ENCODE measurements at regions not wholly inside any gene's neighbourhood (a gene's known extent, or its start where the extent isn't known, plus 50 kb on each side); places are given as distances from the start of the nearest gene placed in this dataset.

GRCh38 chrX:17292111-17292527 is 82.9 kb upstream of the NHS start:
- 27 to 44% methylated on average over 2 of the region's 4 CpGs for WGBS, 2 experiments (ENCODE audit: insufficient coverage in 2 of 2)
- peak overlapping the region; percentile 23 for H3K27ac ChIP-seq (ENCODE audit: low read depth, low read length, severe bottlenecking)
- no peaks in the 10 kb centered on the region for H3K4me1 ChIP-seq (ENCODE audit: control insufficient read depth, insufficient read depth, low read length, poor library complexity, severe bottlenecking)
- no peaks in the 10 kb centered on the region for H3K9me3 ChIP-seq (ENCODE audit: control insufficient read depth, low read length)
- no peak overlapping the region for H3K4me3 ChIP-seq (ENCODE audit: extremely low read depth, insufficient read depth, low read length, poor library complexity, severe bottlenecking)
- no peaks in the 10 kb centered on the region for H3K36me3 ChIP-seq (ENCODE audit: control insufficient read depth, insufficient read depth, low read length)

- Histone ChIP-seq H3K4me3 (ENCODE audit: extremely low read depth, insufficient read depth, low read length, poor library complexity, severe bottlenecking) (no peak overlapping the region), H3K9me3 (ENCODE audit: control insufficient read depth, low read length) (no peaks in the 10 kb centered on the region), H3K27ac (ENCODE audit: low read depth, low read length, severe bottlenecking) (no peak overlapping the region), H3K4me1 (ENCODE audit: control insufficient read depth, insufficient read depth, low read length, poor library complexity, severe bottlenecking) (no peaks in the 10 kb centered on the region), H3K36me3 (ENCODE audit: control insufficient read depth, insufficient read depth, low read length) (no peaks in the 10 kb centered on the region)
- no CpG with 5 or more reads among the region's 1 CpG for WGBS, 2 experiments (ENCODE audit: insufficient coverage in 2 of 2)
Measured at GRCh38 chrX:17294561-17294960, 80.4 kb upstream of the NHS start.

GRCh38 chrX:17295791-17296190 is 79.2 kb upstream of the NHS start:
- H3K36me3 ChIP-seq (ENCODE audit: control insufficient read depth, insufficient read depth, low read length), result no peaks in the 10 kb centered on the region
- H3K9me3 ChIP-seq (ENCODE audit: control insufficient read depth, low read length), result no peaks in the 10 kb centered on the region
- no peak overlapping the region for H3K27ac ChIP-seq (ENCODE audit: low read depth, low read length, severe bottlenecking)
- H3K4me1 ChIP-seq (ENCODE audit: control insufficient read depth, insufficient read depth, low read length, poor library complexity, severe bottlenecking), result no peaks in the 10 kb centered on the region
- H3K4me3 ChIP-seq (ENCODE audit: extremely low read depth, insufficient read depth, low read length, poor library complexity, severe bottlenecking), result no peak overlapping the region
- WGBS, 2 experiments (ENCODE audit: insufficient coverage in 2 of 2), result no CpG with 5 or more reads among the region's 1 CpG

- Histone ChIP-seq H3K4me3 (ENCODE audit: extremely low read depth, insufficient read depth, low read length, poor library complexity, severe bottlenecking) (no peak overlapping the region), H3K27ac (ENCODE audit: low read depth, low read length, severe bottlenecking) (no peak overlapping the region), H3K4me1 (ENCODE audit: control insufficient read depth, insufficient read depth, low read length, poor library complexity, severe bottlenecking) (no peaks in the 10 kb centered on the region), H3K9me3 (ENCODE audit: control insufficient read depth, low read length) (no peaks in the 10 kb centered on the region), H3K36me3 (ENCODE audit: control insufficient read depth, insufficient read depth, low read length) (no peaks in the 10 kb centered on the region)
- WGBS, 2 experiments (ENCODE audit: insufficient coverage in 2 of 2), result no CpG with 5 or more reads among the region's 1 CpG
Measured at GRCh38 chrX:17298564-17298963, 76.4 kb upstream of the NHS start.

- no peaks in the 10 kb centered on the region for H3K9me3 ChIP-seq (ENCODE audit: control insufficient read depth, low read length)
- H3K36me3 ChIP-seq (ENCODE audit: control insufficient read depth, insufficient read depth, low read length), result no peaks in the 10 kb centered on the region
- H3K27ac ChIP-seq (ENCODE audit: low read depth, low read length, severe bottlenecking), result no peak overlapping the region
- H3K4me1 ChIP-seq (ENCODE audit: control insufficient read depth, insufficient read depth, low read length, poor library complexity, severe bottlenecking), result no peaks in the 10 kb centered on the region
- 100% methylated on average over 2 of the region's 5 CpGs; no CpG with 5 or more reads in 1 of the 2 experiments for WGBS, 2 experiments (ENCODE audit: insufficient coverage in 2 of 2)
- H3K4me3 ChIP-seq (ENCODE audit: extremely low read depth, insufficient read depth, low read length, poor library complexity, severe bottlenecking), result no peak overlapping the region
Measured at GRCh38 chrX:17299206-17299605, 75.8 kb upstream of the NHS start.

GRCh38 chrX:17323397-17323796 is 51.6 kb upstream of the NHS start:
- H3K4me1 ChIP-seq (ENCODE audit: control insufficient read depth, insufficient read depth, low read length, poor library complexity, severe bottlenecking), result no peaks in the 10 kb centered on the region
- no peak overlapping the region for H3K4me3 ChIP-seq (ENCODE audit: extremely low read depth, insufficient read depth, low read length, poor library complexity, severe bottlenecking)
- WGBS, 2 experiments (ENCODE audit: insufficient coverage in 2 of 2), result 100% methylated on average over 1 of the region's 4 CpGs; no CpG with 5 or more reads in 1 of the 2 experiments
- no peaks in the 10 kb centered on the region for H3K9me3 ChIP-seq (ENCODE audit: control insufficient read depth, low read length)
- no peaks in the 10 kb centered on the region for H3K36me3 ChIP-seq (ENCODE audit: control insufficient read depth, insufficient read depth, low read length)
- no peak overlapping the region for H3K27ac ChIP-seq (ENCODE audit: low read depth, low read length, severe bottlenecking)

Data from mesodermal cell (in vitro differentiated cells).